PC-9 (cell line): ENCODE measurements at regions not wholly inside any gene's neighbourhood (a gene's known extent, or its start where the extent isn't known, plus 50 kb on each side); places are given as distances from the start of the nearest gene placed in this dataset.

Source experiments
- BruUV-seq: library from RNA; stranded (reverse); fragments of 400-500 nt; replicated peaks from 2 replicates; lab custom pipeline; 2021; lab: Mats Ljungman, UMichigan
- CTCF ChIA-PET: fragments of 300-600 bp; sonication (Branson Sonifier 250); formaldehyde crosslinking; loops from one replicate; lab custom pipeline; 2022; ENCODE audit warnings: antibody characterized with exemption; lab: Charles Lee
- POLR2A ChIA-PET: fragments of 300-600 bp; sonication (Branson Sonifier 250); formaldehyde crosslinking; loops from one replicate; lab custom pipeline; 2022; ENCODE audit warnings: antibody characterized with exemption; ENCODE audit not compliant: unreplicated experiment; lab: Charles Lee
- DNase-seq, 2 experiments: peaks; one replicate each; pipeline versions ENCODE4 v3.0.0 to v3.0.0-alpha.2; 2015 to 2022; ENCODE audit warnings: mixed read lengths in 1 of 2
- H2AFZ ChIP-seq: fragments of 200-600 bp; sonication (generic); 2 replicates; pipeline ENCODE4 v1.8.1; 2017; ENCODE audit warnings: antibody characterized with exemption
- H3F3A ChIP-seq: fragments of 200-600 bp; sonication (generic); 2 replicates; pipeline ENCODE4 v1.8.1; 2017; ENCODE audit warnings: antibody characterized with exemption, mild to moderate bottlenecking, low read depth; ENCODE audit not compliant: insufficient read depth
- H3K27ac ChIP-seq: fragments of 200-600 bp; sonication (generic); 2 replicates; pipeline ENCODE4 v1.6.1; 2016; ENCODE audit warnings: mixed run types
- H3K27me3 ChIP-seq: fragments of 200-600 bp; sonication (generic); 2 replicates; pipeline ENCODE4 v1.6.1; 2016; ENCODE audit warnings: low read depth, mixed run types; ENCODE audit not compliant: insufficient read depth
- H3K36me3 ChIP-seq: fragments of 200-600 bp; sonication (generic); 2 replicates; pipeline ENCODE4 v1.6.1; 2016; ENCODE audit warnings: low read depth, mixed run types
- H3K4me1 ChIP-seq: fragments of 200-600 bp; sonication (generic); replicated peaks from 2 replicates; pipeline ENCODE4 v1.6.1; 2016; ENCODE audit warnings: mixed run types; ENCODE audit not compliant: insufficient read depth
- H3K4me2 ChIP-seq: fragments of 200-600 bp; sonication (generic); 2 replicates; pipeline ENCODE4 v1.6.1; 2017; ENCODE audit warnings: mixed run types
- H3K4me3 ChIP-seq: fragments of 200-600 bp; sonication (generic); 2 replicates; pipeline ENCODE4 v1.6.1; 2016; ENCODE audit warnings: mixed run types
- H3K79me2 ChIP-seq: fragments of 200-600 bp; sonication (generic); 2 replicates; pipeline ENCODE4 v1.6.1; 2017; ENCODE audit warnings: low read depth, mixed run types
- H3K9me2 ChIP-seq: fragments of 200-600 bp; sonication (generic); 2 replicates; pipeline ENCODE4 v1.8.1; 2017; ENCODE audit warnings: mild to moderate bottlenecking; ENCODE audit not compliant: insufficient read depth
- H3K9me3 ChIP-seq: fragments of 200-600 bp; sonication (generic); 2 replicates; pipeline ENCODE4 v1.8.1; 2016; ENCODE audit warnings: low read depth; ENCODE audit not compliant: insufficient read depth
- H4K20me1 ChIP-seq: fragments of 200-600 bp; sonication (generic); 2 replicates; pipeline ENCODE4 v1.8.1; 2017; ENCODE audit not compliant: insufficient read depth
- CTCF ChIP-seq: fragments of 200-600 bp; sonication (generic); conservative IDR thresholded peaks from 2 replicates; pipeline ENCODE4 v1.6.1; 2017; ENCODE audit warnings: mixed run types, antibody characterized with exemption, mild to moderate bottlenecking, moderate library complexity
- EZH2 ChIP-seq: fragments of 200-600 bp; sonication (generic); IDR thresholded peaks from 2 replicates; pipeline ENCODE4 v1.8.0; 2017; ENCODE audit warnings: antibody characterized with exemption, low read depth
- intact Hi-C: fragments of 100-400 bp; cut with micrococcal nuclease; formaldehyde crosslinking; loops from one replicate; pipeline ENCODE4 v1.10.0; 2022; ENCODE audit not compliant: unreplicated experiment

DNA sequence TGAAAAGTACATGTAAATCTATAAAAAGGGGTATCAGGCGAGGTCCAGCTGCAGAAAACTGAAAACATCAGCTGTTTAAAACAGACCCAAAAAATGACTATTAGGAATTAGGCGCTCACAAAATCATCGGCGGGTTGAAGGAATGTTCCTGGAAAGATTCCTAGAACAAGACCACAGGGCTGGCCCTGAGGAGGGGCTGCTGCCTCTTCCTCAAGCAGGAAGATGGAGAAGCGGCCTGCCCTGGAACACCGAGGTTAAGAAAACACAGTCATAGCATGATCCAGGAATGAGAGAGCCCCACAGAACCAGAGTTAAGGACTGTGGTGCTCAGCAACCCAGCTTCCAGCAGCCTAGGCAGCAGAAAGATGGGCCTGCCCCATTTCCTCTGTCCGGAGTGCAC is 78.4 kb downstream of the C11orf91 start:
- Histone ChIP-seq H3K36me3 (no peaks in the 10 kb centered on the region), H4K20me1 (no peaks in the 10 kb centered on the region), H3F3A (peaks cover 9% of the 10 kb centered on the region; the same call in 1 of the 2 replicates), H2AFZ (no peak overlapping the region), H3K27me3 (no peaks in the 10 kb centered on the region), H3K9me3 (no peaks in the 10 kb centered on the region), H3K4me3 (no peak overlapping the region), H3K27ac (no peak overlapping the region), H3K4me2 (no peak overlapping the region), H3K4me1 (no peaks in the 10 kb centered on the region), H3K79me2 (no peaks in the 10 kb centered on the region), H3K9me2 (no peaks in the 10 kb centered on the region)
- POLR2A ChIA-PET, result interaction anchor here (0.6 kb wide), 1 partner anchor 114 kb away, joined by 12 read pairs; no protein-coding TSS in a partner anchor
- no peak for DNase-seq
- intact Hi-C loops, result no loop called here
- no TSS peak for BruUV-seq
- CTCF ChIA-PET, result no interaction called here
- TF ChIP-seq CTCF, result no peak
- TF ChIP-seq EZH2, result no peak

DNA sequence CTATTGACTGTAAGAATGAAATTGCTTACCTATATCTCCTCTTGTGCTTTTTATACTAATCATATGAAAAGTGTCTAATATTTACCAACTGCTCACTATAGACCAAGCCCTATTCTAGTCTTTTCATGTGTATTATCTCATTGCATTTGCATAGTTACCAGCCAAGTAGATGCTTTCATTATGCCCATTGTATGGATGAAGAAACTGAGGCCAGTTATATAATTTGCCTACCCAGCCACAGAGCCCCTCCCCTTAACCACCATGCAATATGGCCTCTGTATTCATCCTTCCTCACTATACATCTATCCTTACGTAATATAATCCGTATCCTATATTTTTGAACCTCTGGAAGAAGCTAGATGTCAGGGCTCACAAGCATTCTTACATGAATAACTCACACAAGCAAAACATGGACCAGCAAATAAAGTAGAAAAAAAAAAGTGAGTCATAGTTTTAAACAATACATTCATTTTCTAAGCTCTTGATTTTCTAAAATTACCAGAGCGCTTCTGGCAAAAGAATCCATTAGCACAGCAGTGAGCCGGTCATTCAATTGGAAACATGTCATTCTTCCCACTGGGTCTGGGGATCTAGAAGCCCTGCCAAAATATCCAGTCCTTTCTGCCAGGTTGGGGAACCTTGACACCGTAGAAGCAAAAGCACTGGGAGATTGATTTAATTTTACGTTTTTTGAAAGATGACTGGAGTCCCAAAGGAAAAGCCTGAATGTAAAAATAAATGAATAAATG is 80.0 kb downstream of the C11orf91 start:
- ChIA-PET CTCF (interaction anchor here (0.6 to 0.7 kb wide), 2 partner anchors 13 to 47 kb away, joined by 3 read pairs; no protein-coding TSS in a partner anchor), POLR2A (no interaction called here)
- H3K4me3 ChIP-seq, result no peak overlapping the region
- H3K9me3 ChIP-seq, result no peaks in the 10 kb centered on the region
- DNase-seq, result no peak
- no peaks in the 10 kb centered on the region for H3K79me2 ChIP-seq
- 0 out of 2 replicates have a peak, but pooled peaks cover 3% of the 10 kb centered on the region for H3K4me1 ChIP-seq
- no TSS peak for BruUV-seq
- no peak overlapping the region for H2AFZ ChIP-seq
- H3F3A ChIP-seq, result peaks cover 9% of the 10 kb centered on the region; the same call in 1 of the 2 replicates
- no peak for TF ChIP-seq EZH2
- no peak for TF ChIP-seq CTCF
- no peak overlapping the region for H3K4me2 ChIP-seq
- H3K36me3 ChIP-seq, result no peaks in the 10 kb centered on the region
- H3K27ac ChIP-seq, result no peak overlapping the region
- H3K9me2 ChIP-seq, result no peaks in the 10 kb centered on the region
- intact Hi-C loops, result no loop called here
- no peaks in the 10 kb centered on the region for H3K27me3 ChIP-seq
- no peaks in the 10 kb centered on the region for H4K20me1 ChIP-seq

DNA sequence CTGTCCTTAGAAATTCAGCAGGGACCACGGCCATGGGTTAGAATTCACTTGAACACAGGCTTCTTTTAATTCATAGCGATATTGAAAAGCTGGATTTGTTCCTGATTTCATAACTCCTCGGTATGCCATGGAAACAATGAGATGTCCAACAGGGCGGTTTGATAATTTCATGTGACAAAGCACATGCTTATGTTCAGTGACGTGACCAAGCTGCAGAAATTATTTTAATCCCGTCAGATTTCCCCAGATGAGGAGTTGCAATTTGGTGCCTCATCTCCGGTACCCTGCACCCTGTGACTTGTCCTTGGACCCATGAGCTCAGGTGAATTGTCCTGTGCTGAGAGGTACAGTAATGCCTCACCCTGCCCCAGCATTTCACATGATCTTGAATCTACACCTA is 81.7 kb downstream of the C11orf91 start:
- CTCF ChIA-PET, result no interaction called here
- H3F3A ChIP-seq, result peaks cover 9% of the 10 kb centered on the region; the same call in 1 of the 2 replicates
- H2AFZ ChIP-seq, result no peak overlapping the region
- H3K27me3 ChIP-seq, result no peaks in the 10 kb centered on the region
- H3K36me3 ChIP-seq, result no peaks in the 10 kb centered on the region
- no peak for DNase-seq
- TF ChIP-seq CTCF, result no peak
- no peak for TF ChIP-seq EZH2
- POLR2A ChIA-PET, result no interaction called here
- H3K4me3 ChIP-seq, result no peak overlapping the region
- H4K20me1 ChIP-seq, result no peaks in the 10 kb centered on the region
- no peaks in the 10 kb centered on the region for H3K9me3 ChIP-seq
- H3K4me1 ChIP-seq, result 0 out of 2 replicates have a peak, but pooled peaks cover 8% of the 10 kb centered on the region
- BruUV-seq, result no TSS peak
- no peaks in the 10 kb centered on the region for H3K79me2 ChIP-seq
- no peak overlapping the region for H3K4me2 ChIP-seq
- H3K27ac ChIP-seq, result no peak overlapping the region
- intact Hi-C loops, result no loop called here
- H3K9me2 ChIP-seq, result no peaks in the 10 kb centered on the region
